DND-41 (cell line): ENCODE measurements at regions not wholly inside any gene's neighbourhood (a gene's known extent, or its start where the extent isn't known, plus 50 kb on each side); places are given as distances from the start of the nearest gene placed in this dataset.

ENCODE experiments used
- EZH2 ChIP-seq: IDR thresholded peaks from 3 replicates; pipeline ENCODE4 v1.6.1; 2012; ENCODE audit warnings: borderline replicate concordance, low read depth, mild to moderate bottlenecking, moderate library complexity, low read length, inconsistent platforms; ENCODE audit not compliant: severe bottlenecking
- TF ChIP-seq, protein P1 (sequence below): IDR thresholded peaks from 2 replicates; pipeline ENCODE4 v1.5.1; 2012; ENCODE audit warnings: borderline replicate concordance, low read length, moderate library complexity, mild to moderate bottlenecking; ENCODE audit not compliant: poor library complexity, severe bottlenecking; ENCODE audit errors: extremely low read depth

GRCh38 chr5:25427240-25427639, 782.5 kb upstream of the CDH10 start:
- TF ChIP-seq, protein P1, sequence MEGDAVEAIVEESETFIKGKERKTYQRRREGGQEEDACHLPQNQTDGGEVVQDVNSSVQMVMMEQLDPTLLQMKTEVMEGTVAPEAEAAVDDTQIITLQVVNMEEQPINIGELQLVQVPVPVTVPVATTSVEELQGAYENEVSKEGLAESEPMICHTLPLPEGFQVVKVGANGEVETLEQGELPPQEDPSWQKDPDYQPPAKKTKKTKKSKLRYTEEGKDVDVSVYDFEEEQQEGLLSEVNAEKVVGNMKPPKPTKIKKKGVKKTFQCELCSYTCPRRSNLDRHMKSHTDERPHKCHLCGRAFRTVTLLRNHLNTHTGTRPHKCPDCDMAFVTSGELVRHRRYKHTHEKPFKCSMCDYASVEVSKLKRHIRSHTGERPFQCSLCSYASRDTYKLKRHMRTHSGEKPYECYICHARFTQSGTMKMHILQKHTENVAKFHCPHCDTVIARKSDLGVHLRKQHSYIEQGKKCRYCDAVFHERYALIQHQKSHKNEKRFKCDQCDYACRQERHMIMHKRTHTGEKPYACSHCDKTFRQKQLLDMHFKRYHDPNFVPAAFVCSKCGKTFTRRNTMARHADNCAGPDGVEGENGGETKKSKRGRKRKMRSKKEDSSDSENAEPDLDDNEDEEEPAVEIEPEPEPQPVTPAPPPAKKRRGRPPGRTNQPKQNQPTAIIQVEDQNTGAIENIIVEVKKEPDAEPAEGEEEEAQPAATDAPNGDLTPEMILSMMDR = no peak
- TF ChIP-seq EZH2 = no peak
